ENCODE measurements at regions not wholly inside any gene's neighbourhood (a gene's known extent, or its start where the extent isn't known, plus 50 kb on each side); places are given as distances from the start of the nearest gene placed in this dataset.
A peak's percentile ranks its signal among the peaks of the same experiment; 100 is the strongest.

- Histone ChIP-seq H3K9me3 (no peaks in the 10 kb centered on the region), H3K27ac (ENCODE audit: low read depth in 2 of 2, low read length in 1 of 2) (peak overlapping the region; percentile 73 to 74), H3K4me2 (no peak overlapping the region), H3K36me3 (replicated peaks in 1 of 2; ENCODE audit: control insufficient read depth in 1 of 2, insufficient read depth in 2 of 2, low read length in 1 of 2) (peaks cover 0 to 3% of the 10 kb centered on the region in 2 experiments), H2AFZ (ENCODE audit: low read depth) (no peak overlapping the region), H3K4me1 (ENCODE audit: control insufficient read depth in 1 of 2, insufficient read depth in 2 of 2, low read depth in 1 of 2, low read length in 1 of 2) (peaks cover 0 to 26% of the 10 kb centered on the region in 2 experiments; a peak in 2 of 4 replicates), H3K4me3 (ENCODE audit: low read depth in 2 of 2, low read length in 1 of 2) (no peak overlapping the region), H4K20me1 (ENCODE audit: insufficient read depth) (no peaks in the 10 kb centered on the region), H3F3A (replicated peaks; ENCODE audit: insufficient read depth) (peaks cover 21% of the 10 kb centered on the region), H3K79me2 (ENCODE audit: insufficient read depth) (no peaks in the 10 kb centered on the region), H3K27me3 (ENCODE audit: insufficient read depth) (no peaks in the 10 kb centered on the region), H3K9ac (no peak overlapping the region), H3K9me2 (no peaks in the 10 kb centered on the region)
- CTCF ChIA-PET = interaction anchor here (0.7 to 2.9 kb wide), 10 partner anchors 10 to 618 kb away, joined by 3 to 23 read pairs (median 4); no protein-coding TSS in a partner anchor
- TF ChIP-seq TCF12 (IDR thresholded peaks at IDR 0.05) (peak; percentile 54), EP300 (IDR thresholded peaks at IDR 0.05; ENCODE audit: borderline replicate concordance in 1 of 2, low read depth in 1 of 2, low read length in 1 of 2) (0 out of 4 replicates have a peak, but pooled peaks of 1 of the 2 experiments have one; percentile 27), TEAD4 (IDR thresholded peaks at IDR 0.05; ENCODE audit: borderline replicate concordance, insufficient read depth) (no peak), GATA2 (CRISPR knock-in tag; IDR thresholded peaks at IDR 0.05) (0 out of 2 replicates have a peak, but pooled peaks have one; percentile 9), NFIC (IDR thresholded peaks at IDR 0.05; ENCODE audit: borderline replicate concordance) (peak; percentile 61), PBX3 (IDR thresholded peaks at IDR 0.05) (peak; percentile 62), JUND (IDR thresholded peaks at IDR 0.05) (no peak)
- peak; percentile 55 for DNase-seq
- WGBS (ENCODE audit: low lambda C conversion rate) = 11% methylated on average over 7 of the region's 7 CpGs
- POLR2A ChIA-PET = no interaction called here
These were observed 83.9 kb downstream of the CXCL12 start for GRCh38 chr10:44300666-44301649.

- Histone ChIP-seq H3K27me3 (ENCODE audit: insufficient read depth) (no peaks in the 10 kb centered on the region), H3K4me1 (ENCODE audit: control insufficient read depth in 1 of 2, insufficient read depth in 2 of 2, low read depth in 1 of 2, low read length in 1 of 2) (peaks cover 0 to 26% of the 10 kb centered on the region in 2 experiments; a peak in 2 of 4 replicates)
These were observed 86.2 kb downstream of the CXCL12 start for GRCh38 chr10:44298713-44299112.

More at GRCh38 chr10:44298713-44299112, 86.2 kb downstream of the CXCL12 start:
- Histone ChIP-seq H3K9ac (no peak overlapping the region), H3K79me2 (ENCODE audit: insufficient read depth) (no peaks in the 10 kb centered on the region), H2AFZ (ENCODE audit: low read depth) (no peak overlapping the region), H3K36me3 (replicated peaks in 1 of 2; ENCODE audit: control insufficient read depth in 1 of 2, insufficient read depth in 2 of 2, low read length in 1 of 2) (peaks cover 0 to 3% of the 10 kb centered on the region in 2 experiments), H3K27ac (ENCODE audit: low read depth in 2 of 2, low read length in 1 of 2) (no peak overlapping the region), H4K20me1 (ENCODE audit: insufficient read depth) (no peaks in the 10 kb centered on the region), H3K4me2 (no peak overlapping the region), H3F3A (replicated peaks; ENCODE audit: insufficient read depth) (peaks cover 19% of the 10 kb centered on the region), H3K9me2 (no peaks in the 10 kb centered on the region), H3K4me3 (ENCODE audit: low read depth in 2 of 2, low read length in 1 of 2) (no peak overlapping the region), H3K9me3 (no peaks in the 10 kb centered on the region)
- CTCF ChIA-PET = interaction anchor here (1.0 kb wide), 1 partner anchor 13 kb away, joined by 3 read pairs; no protein-coding TSS in a partner anchor
- WGBS (ENCODE audit: low lambda C conversion rate) = 38% methylated on average over 4 of the region's 4 CpGs
- TF ChIP-seq MXI1 (IDR thresholded peaks at IDR 0.05; ENCODE audit: low read depth, low read length) (no peak), RFX5 (IDR thresholded peaks at IDR 0.05; ENCODE audit: low read length) (no peak), TEAD4 (IDR thresholded peaks at IDR 0.05; ENCODE audit: borderline replicate concordance, insufficient read depth) (no peak), NFIC (IDR thresholded peaks at IDR 0.05; ENCODE audit: borderline replicate concordance) (no peak)
- DNase-seq = no peak
- POLR2A ChIA-PET = no interaction called here
